ENCODE measurements at regions not wholly inside any gene's neighbourhood (a gene's known extent, or its start where the extent isn't known, plus 50 kb on each side); places are given as distances from the start of the nearest gene placed in this dataset.
A peak's percentile ranks its signal among the peaks of the same experiment; 100 is the strongest.

DNA sequence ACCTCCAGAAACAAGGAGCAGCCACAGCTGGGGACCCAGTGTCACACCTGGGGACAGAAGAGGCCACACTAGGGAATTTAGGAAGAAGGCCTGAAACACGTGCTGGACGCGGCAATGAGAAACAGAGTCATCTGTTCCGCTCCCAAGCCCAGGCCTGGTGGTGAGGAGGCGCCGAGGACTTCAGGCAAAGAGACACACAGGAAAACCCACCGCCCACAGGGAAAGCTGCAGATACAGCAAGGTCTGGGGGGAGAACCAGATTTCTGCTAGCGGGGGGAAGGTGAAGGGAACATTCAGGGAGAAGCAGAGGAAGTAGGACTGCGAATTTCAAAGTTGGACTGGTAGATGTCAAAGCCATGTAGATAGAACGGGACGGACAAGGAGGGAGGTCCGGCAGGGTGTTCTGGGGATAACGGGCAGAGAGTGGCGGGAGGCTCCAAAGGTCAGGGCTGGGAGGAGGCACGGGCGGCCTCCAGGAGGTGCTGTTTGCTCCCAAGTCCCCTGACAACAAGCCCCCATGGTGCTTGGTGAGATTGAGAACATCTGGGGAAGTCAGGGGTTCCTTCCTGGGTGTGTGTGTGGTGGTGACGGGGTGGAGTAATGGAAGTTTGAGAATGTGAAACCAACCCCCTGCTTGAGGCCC, 351.7 kb upstream of the MYT1L start:
- DNase-seq: no peak

DNA sequence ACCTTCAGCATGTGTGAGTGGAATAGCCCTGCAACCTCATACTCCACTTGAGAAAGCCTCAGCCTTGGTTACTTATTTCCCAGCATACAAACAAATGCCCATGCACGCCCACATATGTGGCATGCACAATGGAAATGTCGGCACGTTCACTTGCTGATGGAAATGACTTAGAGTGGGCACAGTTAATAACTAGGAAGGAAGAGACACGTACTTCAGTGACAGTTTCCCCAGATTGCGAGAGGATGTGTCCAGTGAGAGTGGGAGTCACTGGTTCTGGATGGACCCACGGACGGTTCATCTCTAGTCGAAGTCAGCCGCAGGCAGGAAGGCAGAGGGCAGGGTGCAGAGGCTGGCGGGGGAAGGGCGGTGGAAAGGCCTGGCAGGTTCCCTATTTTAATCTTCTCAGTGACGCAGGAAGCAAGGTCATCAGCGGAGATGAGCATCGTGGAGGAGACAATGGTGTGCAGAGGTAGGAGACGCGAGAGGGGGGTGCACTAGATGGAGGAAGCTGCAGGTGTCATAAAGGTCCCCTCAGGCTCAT, 350.7 kb upstream of the MYT1L start:
- DNase-seq: no peak

DNA sequence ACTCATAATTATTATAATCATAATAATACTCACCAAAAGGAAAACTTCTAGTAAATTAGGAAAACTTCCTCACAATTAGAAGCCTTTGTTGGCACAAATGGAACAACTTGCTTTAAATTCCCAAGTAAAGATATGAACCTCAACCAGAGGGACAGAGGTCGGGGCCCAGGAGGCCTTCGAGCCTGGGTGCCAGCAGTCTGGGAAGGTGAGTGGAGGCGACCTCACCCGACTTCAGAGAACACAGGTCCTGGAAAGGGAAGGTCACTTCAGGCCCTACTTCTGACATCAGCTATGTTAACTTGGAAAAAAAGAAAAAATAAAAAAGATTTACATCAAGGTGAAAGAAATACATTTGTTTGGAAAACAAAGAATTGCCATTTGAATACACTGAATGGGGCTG, 350.0 kb upstream of the MYT1L start:
- no peak for DNase-seq

DNA sequence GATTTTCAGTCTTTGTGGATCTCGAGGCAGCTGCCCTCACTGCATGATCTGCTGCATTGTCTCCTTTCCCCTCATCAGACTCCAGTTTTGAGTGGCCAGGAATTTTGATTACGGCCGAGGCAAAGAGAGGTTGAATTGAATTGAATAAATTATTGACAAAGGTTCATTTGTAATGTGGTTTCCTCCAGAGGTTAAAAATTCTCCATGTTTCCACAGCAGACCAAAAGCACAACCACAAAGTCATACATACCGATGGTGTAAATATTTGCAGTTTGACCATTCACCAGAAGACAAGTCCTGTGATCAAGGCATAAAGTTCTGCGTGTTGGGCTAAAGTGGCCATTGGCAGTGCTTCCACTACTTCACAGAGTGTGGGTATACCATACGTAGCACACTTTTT, 343.8 kb upstream of the MYT1L start:
- DNase-seq: no peak

DNA sequence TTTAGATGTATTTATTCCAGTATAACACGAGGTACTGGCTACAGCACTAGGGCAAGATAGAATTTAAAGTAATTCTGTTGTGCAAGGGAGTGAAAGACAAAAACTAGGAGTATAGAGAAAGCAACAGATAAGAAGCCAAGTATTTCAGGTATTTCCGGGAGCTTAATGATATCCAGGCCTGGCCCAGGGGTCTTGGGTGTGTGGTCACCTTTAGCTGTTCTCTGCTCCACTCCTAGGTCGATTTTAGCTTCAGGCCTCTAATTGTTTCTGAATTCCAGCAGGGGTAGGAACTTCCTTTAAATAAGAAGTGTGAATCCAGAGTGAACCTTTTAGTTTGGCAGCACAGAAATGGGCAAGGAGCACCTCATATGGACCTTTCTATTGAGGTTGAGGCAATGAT, 342.3 kb upstream of the MYT1L start:
- no peak for DNase-seq

DNA sequence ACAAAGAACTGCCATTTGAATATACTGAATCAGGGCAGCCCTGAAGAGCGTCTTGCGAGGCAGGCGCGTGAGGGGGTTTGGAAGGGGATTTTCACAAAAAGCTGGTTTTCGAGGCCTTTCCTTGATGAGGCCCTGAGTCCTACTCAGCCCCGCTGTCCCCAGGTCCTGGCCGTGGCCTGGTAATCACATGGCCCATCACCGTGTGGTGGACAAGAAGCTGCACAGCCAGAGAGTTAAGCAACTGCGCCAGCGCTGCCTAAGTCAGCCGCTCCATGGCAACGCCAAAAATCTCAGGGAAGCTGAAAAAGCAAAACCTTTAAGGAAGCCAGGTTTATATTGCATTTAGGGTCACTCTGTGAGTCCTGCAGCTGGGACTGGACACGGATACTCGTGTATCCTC, 341.2 kb upstream of the MYT1L start:
- no peak for DNase-seq

DNA sequence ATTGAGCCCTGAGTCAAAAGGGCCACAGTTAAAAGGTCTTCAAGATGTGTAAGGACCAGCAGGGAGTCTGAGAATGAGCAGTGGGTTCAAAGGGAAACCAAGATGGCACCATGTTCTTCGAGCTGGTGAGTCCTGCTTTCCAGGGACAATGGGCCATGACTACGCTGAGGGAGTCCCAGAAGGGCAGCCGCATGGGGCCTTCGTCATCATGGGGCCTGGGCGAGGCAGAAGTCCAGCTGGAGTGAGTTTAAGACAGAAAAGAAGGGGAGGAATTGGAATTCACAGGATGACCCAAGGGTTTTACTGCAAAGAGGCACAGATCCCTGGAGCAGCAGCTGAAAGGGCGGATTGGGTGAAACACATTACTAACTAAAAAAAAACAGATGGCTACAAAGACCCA, 340.8 kb upstream of the MYT1L start:
- no peak for DNase-seq

DNA sequence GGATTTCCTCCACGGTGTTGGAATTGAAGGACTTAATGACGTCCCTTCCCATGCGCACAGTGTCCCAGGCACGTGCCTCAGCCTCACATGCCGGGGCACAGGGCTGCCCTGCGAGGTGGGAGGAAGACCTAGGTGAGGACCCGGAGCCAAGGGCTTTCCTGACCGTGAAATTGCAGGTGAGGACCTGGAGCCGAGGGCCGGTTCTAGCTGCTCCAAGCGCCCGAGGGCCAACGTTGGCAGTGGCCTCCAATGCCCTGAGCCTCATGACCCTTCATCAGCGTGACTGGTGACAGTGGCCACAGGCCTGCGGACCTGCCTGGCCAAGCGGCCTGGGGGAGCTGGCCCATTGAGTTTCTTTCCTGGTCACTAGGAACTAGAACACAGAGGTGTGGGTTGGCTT, 338.2 kb upstream of the MYT1L start:
- no peak for DNase-seq

DNA sequence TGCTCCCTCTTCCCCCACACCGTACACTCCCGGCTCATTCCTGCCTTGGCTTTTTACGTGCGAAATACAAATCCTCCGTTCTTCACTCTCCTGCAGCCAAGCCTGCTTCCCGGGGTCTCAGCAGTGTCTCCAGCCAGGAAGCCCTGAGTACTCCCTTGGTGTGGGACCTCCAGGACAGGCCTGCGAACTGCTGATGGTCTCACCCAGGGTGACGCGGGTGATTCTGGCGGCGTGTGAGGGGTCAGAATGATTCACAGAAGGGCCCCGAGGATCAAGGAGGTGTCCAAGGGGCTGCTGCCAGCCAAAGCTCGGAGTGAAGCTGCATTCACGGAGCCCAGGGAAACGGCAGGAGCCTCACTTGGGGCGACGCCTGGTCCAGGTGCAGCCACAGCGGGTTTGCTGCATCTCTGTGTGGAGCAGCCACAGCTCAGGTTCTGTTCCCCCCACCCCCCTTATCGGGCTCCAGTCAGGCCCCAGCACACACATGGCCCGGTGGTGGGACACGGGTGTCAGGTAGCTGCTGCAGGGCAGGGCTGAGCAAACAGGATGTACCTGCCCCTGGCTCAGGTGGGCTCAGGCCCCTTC, 337.7 kb upstream of the MYT1L start:
- DNase-seq: no peak

DNA sequence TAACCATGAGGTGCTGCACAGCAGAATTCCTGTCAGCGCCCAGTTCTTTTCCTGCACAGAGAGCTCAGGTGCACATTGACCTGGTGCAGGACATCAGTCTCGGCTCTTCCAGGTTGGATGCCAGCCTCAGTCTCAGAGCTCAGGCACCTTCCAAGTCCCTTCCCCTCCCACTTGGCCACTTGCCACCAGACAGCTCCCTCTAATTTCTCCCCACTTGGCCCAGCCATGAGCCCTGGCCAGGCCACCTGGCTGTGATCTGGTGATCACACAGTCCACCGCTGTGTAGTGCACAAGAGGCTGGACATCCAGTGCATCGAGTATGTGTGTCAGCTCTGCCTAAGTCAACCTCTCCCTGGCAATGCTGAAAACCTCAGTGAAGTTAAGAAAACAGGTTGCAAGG, 336.6 kb upstream of the MYT1L start:
- peak in 1 of 3 experiments; percentile 34 for DNase-seq

DNA sequence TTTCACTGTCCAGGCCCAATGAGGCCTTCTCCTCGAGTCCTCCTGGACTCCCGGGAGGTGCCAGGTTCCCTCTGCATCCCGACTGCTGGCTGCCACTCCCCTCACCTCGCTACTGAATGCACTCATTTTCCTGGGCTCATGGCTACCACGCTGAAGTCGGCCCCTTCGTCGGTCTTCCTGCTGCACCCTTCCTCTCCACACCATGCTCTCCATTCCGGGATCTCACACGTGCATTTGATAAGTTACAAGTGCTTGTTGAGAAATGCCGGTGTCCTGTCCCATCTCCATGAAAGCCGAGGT, 334.7 kb upstream of the MYT1L start:
- no peak for DNase-seq

DNA sequence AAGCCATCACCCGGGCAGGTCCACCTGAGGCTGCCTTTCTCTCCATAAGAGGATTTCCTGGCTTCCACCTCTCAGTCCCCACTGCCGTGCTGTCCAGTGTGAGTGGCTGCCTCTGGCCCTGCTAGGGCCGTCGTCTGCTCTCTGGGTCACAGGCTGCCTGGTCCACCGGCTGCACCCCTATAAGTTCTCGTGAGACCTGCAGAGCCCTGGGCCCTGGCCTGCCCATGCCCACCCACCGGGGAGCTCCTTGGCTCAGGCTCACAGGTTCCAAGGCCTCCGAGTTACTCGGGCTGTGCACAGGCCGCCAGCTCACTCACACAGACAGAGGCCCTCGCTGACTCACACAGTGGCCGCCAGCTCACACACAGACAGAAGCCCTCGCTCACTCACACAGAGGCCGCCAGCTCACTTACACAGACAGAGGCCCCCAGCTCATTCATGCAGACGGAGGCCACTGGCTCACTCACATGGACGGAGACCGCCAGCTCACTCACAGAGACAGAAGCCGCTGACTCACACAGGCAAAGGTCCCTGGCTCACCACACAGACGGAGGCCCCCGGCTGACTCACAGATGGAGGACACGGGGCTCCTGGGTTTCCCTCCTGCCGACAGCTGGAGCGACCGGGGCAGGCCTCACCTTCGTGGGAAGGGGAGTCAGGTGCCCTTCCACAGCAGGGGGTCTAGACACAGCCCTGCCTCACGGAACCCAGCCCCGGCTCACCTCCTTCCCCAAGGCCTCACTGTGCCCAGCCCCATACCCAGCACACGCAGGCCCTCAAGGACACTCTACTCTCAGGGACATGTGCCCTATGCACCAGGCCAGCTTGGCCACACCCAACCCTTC, 334.1 kb upstream of the MYT1L start:
- no peak for DNase-seq

DNA sequence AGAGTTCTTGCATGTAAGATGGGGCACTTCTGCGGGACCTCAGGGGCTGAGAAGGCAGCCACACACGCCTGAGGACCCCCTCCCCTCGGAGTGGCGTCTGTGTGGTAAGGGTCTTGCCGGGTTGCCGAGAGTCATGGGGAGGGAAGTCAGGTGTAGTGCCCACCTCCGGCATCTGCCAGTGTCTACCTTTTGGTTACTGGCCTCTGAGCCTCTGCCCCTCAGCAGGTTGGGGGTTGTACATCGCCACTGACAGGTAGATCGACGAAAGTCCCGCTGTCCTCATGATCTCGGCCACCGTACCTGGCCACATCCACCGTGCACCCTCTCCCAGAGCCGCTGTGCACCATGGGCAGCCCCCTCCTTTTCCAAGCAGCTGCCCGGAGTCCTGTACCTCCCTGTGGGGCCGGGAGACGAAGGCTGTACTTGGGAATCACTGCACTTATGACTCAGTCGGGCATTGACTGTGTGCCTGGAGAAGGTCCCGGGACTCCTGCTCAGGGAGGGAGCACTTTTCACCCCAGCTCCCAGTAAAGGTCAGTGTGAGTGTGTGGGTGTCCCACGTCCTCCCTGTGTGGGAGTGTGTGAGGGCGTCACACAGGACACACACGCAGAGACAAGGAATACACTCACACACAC, 332.4 kb upstream of the MYT1L start:
- no peak for DNase-seq

DNA sequence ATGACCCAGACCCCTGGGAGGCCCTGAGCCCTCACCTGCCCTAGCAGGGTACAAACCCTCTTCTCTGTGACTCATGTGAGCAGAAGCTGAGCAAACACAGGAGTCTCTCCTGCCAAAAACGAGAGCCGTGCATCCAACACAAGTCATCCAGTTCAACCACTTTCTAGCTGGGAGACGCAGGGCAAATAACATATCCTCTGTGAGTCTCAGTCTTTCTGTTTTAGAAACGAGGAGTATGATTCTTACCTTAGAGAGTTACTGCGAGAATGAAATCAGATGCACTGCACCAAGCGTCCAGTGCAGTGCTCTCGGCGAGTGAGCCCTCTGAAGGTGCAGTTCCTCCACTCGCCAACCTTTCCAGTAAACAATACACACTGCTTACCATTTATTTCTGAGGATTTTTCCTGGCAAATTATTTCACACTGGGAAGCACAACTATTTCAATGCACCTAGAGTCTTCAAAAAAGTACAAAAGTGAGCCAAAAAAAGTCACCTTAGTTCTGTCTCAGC, 331.8 kb upstream of the MYT1L start:
- peak in 2 of 3 experiments; percentile 68 to 77 for DNase-seq

DNA sequence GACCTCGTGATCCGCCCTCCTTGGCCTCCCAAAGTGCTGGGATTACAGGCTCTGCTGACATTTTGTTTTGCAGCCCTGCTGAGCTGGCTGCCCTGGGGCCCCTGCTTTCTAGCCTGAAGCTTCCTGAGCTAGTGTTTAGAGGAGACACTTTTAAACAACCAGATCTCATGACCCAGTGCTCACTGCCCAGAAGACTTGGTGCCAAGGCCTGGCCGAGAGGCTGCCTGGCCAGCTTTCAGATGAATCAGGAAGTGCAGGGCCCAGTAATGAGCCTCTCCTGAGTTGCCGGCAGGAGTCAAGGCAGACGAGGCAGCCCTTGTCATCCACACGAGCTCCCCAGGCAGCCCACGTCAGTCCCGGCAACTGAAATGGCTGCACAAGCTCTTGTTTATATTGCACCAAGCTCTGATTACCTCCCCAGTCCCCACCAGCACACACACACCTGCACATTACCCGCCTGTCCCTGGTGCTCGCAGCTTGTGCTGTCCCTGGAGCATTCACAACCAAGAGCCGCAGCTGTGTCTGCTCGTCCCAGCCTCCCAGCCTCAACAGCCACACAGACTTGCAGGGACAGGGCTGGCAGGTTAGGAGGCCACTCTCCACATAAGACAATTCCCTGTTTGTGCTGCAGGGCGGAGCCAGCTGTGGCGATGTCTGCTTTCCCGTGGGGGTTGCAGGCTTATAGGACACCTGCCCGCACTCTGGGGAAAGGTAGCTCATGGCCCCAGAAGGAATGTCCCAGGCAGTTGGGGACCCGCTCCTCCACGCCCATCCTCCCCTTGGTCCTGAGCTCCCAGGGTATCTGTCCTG, 331.2 kb upstream of the MYT1L start:
- DNase-seq: peak; percentile 68 to 84 (median 75)

DNA sequence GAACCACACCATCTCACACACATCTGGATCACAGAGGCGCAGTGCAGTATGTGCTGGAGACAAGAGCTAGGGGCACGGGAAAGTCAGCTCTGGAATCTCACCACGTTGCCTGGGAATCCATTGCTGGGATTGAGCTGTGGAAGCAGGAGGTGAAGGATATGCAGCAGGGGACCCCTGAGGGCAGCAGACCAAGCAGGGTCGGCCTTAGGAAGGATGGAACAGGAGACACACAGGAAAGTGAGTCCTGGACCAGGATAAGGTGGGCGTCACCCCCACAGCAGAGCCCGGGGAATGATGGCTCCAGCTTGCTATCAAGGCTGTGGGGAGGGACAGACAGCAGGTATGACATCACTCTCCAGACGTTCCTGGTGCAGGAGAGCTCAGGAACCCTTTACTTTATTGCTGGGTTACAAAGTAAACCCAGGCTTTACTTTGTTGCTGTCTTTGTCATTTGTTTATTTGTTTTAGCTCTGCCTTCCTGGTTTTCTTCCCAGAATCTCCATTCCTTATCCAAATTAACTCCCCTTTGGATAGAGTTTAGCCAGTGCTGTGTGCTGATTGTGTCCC, 329.8 kb upstream of the MYT1L start:
- DNase-seq: no peak

DNA sequence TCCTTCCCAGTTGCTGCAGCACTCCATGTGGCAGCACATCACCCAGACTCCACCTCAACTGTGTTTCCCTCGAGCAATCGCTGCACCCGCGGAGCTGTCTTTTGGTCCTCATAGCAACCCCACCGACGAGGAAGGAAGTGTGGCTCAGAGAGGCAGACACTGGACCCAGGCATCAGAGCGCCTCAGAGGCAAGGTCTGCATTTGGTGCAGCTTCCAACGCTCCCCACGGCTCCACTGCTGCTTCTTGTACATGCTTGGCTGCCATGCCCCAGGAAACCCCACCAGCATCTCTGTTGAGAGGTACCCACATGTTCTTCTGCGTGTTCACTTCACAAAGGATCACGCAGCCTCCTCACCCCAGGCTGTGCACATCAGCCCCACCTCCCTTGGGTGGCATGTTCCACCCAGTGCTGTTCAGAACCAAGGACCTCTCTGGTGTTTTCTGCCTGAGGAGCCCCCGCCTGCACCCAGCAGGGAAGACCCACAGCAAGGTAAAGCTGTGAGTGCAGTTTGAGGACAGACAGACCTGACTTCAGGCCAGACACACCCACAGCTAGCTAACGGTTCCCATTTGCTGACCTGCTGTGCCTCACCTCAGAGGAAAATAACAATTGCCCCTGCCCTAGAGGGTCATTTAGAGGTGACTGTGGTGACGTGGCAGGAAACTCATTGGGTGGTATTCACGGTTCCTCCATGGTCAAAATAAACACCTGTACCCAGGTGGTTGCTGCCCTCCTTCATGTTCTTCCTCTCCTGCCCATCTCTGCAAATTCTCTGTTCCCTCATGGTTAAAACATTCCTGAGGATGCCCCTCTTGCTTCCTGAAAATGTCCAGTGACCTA, 326.3 kb upstream of the MYT1L start:
- no peak for DNase-seq

DNA sequence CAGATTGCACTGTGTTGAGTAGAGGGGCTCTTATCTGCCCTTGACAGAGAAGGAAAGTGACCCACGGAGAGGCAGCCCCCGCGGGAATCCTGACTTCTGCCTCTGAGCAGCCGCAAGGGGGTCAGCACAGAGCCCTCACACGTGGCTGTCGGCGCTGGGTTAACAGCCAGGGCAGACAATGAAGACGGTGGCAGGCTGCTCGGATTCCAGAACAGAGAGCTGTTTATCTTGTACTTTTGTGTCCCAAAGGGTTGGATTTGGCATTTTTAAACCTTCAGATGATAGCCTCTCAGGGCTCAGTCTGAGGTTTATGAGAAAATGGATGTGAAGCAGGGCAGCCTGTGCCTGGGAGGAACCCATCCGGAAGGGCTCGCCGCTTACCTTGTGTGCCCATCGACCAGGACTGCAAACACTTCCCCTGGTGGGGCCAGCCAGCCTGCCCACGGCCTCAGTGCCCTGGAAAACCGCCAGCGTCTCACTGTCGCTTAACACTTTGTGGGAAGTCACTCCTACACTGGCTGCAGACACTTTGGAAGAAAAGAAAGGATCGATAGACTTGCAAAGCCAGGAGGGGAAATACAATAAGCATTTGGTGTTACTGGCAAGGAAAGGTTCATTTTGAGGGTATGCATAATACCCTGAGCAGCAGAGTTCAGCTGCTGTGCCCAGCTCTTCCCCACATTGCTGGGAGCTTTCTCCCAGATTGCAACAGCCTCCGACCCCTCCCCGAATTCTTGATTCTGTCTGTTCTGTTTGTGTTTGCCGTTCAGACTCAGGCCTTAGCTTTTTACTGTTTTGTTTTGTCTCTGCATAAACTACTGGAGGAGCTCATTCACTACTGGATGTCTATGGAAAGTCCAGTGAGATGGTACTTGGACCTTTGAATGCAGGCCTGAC, 325.3 kb upstream of the MYT1L start:
- DNase-seq: no peak

DNA sequence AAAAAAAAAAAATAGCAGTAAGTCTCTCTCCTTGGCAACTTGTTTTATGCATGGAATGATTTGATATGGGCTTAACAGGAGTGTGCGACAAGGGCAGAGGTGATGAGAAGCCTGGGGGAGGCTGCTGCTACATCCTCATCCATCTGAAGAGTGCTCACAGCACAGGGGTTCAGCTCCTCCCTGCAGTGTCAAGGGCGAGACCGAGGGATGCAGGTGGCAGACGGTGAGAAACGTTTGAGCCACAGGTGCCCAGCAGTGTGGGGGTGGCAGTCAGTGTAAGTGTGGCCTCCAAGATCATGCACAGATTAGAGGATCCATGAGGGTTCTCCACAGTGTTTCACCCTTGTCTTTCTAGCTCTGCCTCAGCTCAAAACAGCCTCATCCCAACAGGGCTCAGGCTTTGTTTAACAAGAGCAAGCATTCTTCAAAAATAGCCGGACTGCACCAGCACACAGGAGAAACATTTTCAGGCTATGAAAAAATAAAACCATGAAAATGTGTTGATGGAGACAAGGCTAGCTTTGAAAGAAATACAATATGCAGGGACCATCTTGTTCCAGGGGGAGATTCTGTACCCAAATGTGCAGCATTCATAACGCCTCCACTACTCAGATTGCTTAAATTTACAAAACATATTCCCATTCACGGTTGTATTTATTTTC, 324.5 kb upstream of the MYT1L start:
- DNase-seq: peak in 2 of 3 experiments; percentile 11 to 41

DNA sequence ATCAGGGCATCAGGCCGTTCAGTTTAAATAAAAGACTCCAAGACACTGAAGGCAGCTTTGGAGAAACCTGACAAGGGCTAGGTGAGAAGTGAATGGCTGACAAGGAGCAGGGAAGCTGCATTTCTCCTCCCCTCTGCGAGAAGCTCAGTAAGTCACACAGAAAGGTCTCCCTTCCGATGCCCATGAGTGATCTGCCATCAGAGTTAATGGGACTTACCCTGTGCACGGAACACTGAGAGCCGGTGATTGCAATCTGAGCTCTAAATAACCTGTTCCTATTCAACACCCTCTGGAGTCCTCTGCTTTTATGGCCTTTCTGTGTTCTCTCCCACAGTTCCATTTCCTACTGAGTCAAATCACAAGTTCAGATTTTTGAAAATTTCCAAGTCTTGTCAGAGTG, 322.2 kb upstream of the MYT1L start:
- DNase-seq: peak in 1 of 3 experiments; percentile 70

All from NCI-H1417 (cell line).